Esophagus muscularis mucosa (tissue), 4 donors: ENCODE measurements at regions not wholly inside any gene's neighbourhood (a gene's known extent, or its start where the extent isn't known, plus 50 kb on each side); places are given as distances from the start of the nearest gene placed in this dataset.

Source experiments
- DNase-seq: peaks from one replicate; pipeline ENCODE4 v3.0.0-alpha.2; 2017; ENCODE audit errors: extremely low spot score
- H3K27ac ChIP-seq, 4 donors: fragments of 200-600 bp; sonication (generic); replicated peaks in 1 of 4; 1 replicate in 3 of 4; 2 replicates in 1 of 4; pipeline ENCODE4 v1.5.1; 2016 to 2019; ENCODE audit warnings: mild to moderate bottlenecking in 1 of 4
- H3K27me3 ChIP-seq, 4 donors: fragments of 200-600 bp; sonication (generic); one replicate each; pipeline versions ENCODE4 v1.5.1 to v1.6.0; 2016 to 2019
- H3K36me3 ChIP-seq, 4 donors: fragments of 200-600 bp; sonication (generic); one replicate each; pipeline ENCODE4 v1.5.1; 2016 to 2019
- H3K4me1 ChIP-seq, 4 donors: fragments of 200-600 bp; sonication (generic); one replicate each; pipeline ENCODE4 v1.5.1; 2016 to 2019
- H3K4me3 ChIP-seq, 4 donors: fragments of 200-600 bp; sonication (generic); 1 replicate in 2 of 4; 2 replicates in 2 of 4; pipeline ENCODE4 v1.5.1; 2016 to 2019; ENCODE audit warnings: mild to moderate bottlenecking in 4 of 4, moderate library complexity in 1 of 4
- H3K9me3 ChIP-seq, 4 donors: fragments of 200-600 bp; sonication (generic); 1 replicate in 3 of 4; 2 replicates in 1 of 4; pipeline ENCODE4 v1.5.1; 2016 to 2019
- CTCF ChIP-seq, 3 experiments: fragments of 200-600 bp in 2 of 3; fragments of 450-650 bp in 1 of 3; sonication (generic) in 2 of 3; IDR thresholded peaks; one replicate each; pipeline ENCODE4 v1.5.1; 2017 to 2019; ENCODE audit warnings: antibody characterized with exemption in 3 of 3, mild to moderate bottlenecking in 2 of 3, moderate library complexity in 1 of 3
- EP300 ChIP-seq: sonication (generic); formaldehyde crosslinking; IDR thresholded peaks from one replicate; pipeline ENCODE4 v1.6.1; 2017; ENCODE audit warnings: antibody characterized with exemption
- POLR2A ChIP-seq: fragments of 450-650 bp; IDR thresholded peaks from one replicate; pipeline ENCODE4 v1.6.1; 2017; ENCODE audit warnings: antibody characterized with exemption, moderate library complexity, mild to moderate bottlenecking, low read depth
- POLR2AphosphoS5 ChIP-seq, 2 donors: sonication (generic); formaldehyde crosslinking; IDR thresholded peaks; one replicate each; pipeline ENCODE4 v1.6.1; 2017; ENCODE audit warnings: antibody characterized with exemption in 2 of 2
- WGBS: methylation state at CpG from one replicate; pipeline ENCODE4 v1.1.5; 2018; 5-methylcytosine and 5-hydroxymethylcytosine counted together
- intact Hi-C: fragments of 100-400 bp; cut with DNase I; formaldehyde crosslinking; loops from one replicate; pipeline ENCODE4 v1.15.1; 2023

GRCh38 chr5:124590686-124591085 lies 155.8 kb downstream of the ZNF608 start:
- Histone ChIP-seq H3K9me3 (peaks cover 0 to 6% (median under 1%) of the 10 kb centered on the region in 4 donors), H3K36me3 (no peaks in the 10 kb centered on the region), H3K4me3 (no peak overlapping the region), H3K4me1 (no peaks in the 10 kb centered on the region), H3K27me3 (no peaks in the 10 kb centered on the region), H3K27ac (no peak overlapping the region)
- WGBS: 100% methylated on average over 1 of the region's 1 CpG
- DNase-seq: no peak
- intact Hi-C loops: no loop called here
- TF ChIP-seq CTCF (IDR thresholded peaks at IDR 0.05) (no peak), EP300 (no peak), POLR2AphosphoS5 (IDR thresholded peaks at IDR 0.05) (no peak), POLR2A (no peak)

- no peak for DNase-seq
- Histone ChIP-seq H3K4me3 (no peak overlapping the region), H3K9me3 (peaks cover 0 to 14% (median 9%) of the 10 kb centered on the region in 4 donors), H3K4me1 (no peaks in the 10 kb centered on the region), H3K27me3 (no peaks in the 10 kb centered on the region), H3K27ac (no peak overlapping the region), H3K36me3 (no peaks in the 10 kb centered on the region)
- WGBS: 60% methylated on average over 4 of the region's 4 CpGs
- intact Hi-C loops: no loop called here
- no peak for TF ChIP-seq POLR2AphosphoS5 (IDR thresholded peaks at IDR 0.05)
- TF ChIP-seq POLR2A: no peak
- no peak for TF ChIP-seq EP300
- TF ChIP-seq CTCF (IDR thresholded peaks at IDR 0.05): no peak
Observed at GRCh38 chr5:124587280-124587679, 159.2 kb downstream of the ZNF608 start.

- Histone ChIP-seq H3K27ac (no peak overlapping the region), H3K27me3 (no peaks in the 10 kb centered on the region), H3K9me3 (peaks cover 0 to 14% (median 9%) of the 10 kb centered on the region in 4 donors), H3K36me3 (no peaks in the 10 kb centered on the region), H3K4me3 (no peak overlapping the region), H3K4me1 (peaks cover 0 to 12% (median 0%) of the 10 kb centered on the region in 4 donors)
- no peak for TF ChIP-seq EP300
- TF ChIP-seq POLR2AphosphoS5 (IDR thresholded peaks at IDR 0.05): no peak
- TF ChIP-seq POLR2A: no peak
- intact Hi-C loops: no loop called here
- WGBS: 98% methylated on average over 3 of the region's 4 CpGs
- DNase-seq: no peak
Observed at GRCh38 chr5:124584991-124585715, 161.3 kb downstream of the ZNF608 start.

- Histone ChIP-seq H3K36me3 (no peaks in the 10 kb centered on the region), H3K9me3 (peaks cover 0 to 14% (median 9%) of the 10 kb centered on the region in 4 donors), H3K4me1 (peaks cover 0 to 12% (median 0%) of the 10 kb centered on the region in 4 donors), H3K27me3 (no peaks in the 10 kb centered on the region), H3K27ac (no peak overlapping the region), H3K4me3 (no peak overlapping the region)
- no peak for DNase-seq
- WGBS: 82% methylated on average over 7 of the region's 7 CpGs
- no peak for TF ChIP-seq CTCF (IDR thresholded peaks at IDR 0.05)
- no peak for TF ChIP-seq POLR2A
- TF ChIP-seq POLR2AphosphoS5 (IDR thresholded peaks at IDR 0.05): no peak
- no peak for TF ChIP-seq EP300
- intact Hi-C loops: no loop called here
Observed at GRCh38 chr5:124583469-124584350, 162.7 kb downstream of the ZNF608 start.

- Histone ChIP-seq H3K4me3 (no peak overlapping the region), H3K27me3 (no peaks in the 10 kb centered on the region), H3K36me3 (no peaks in the 10 kb centered on the region), H3K9me3 (peaks cover 0 to 14% (median 9%) of the 10 kb centered on the region in 4 donors), H3K4me1 (peaks cover 0 to 12% (median 0%) of the 10 kb centered on the region in 4 donors), H3K27ac (no peak overlapping the region)
- WGBS: 80% methylated on average over 1 of the region's 1 CpG
- intact Hi-C loops: no loop called here
- DNase-seq: no peak
- no peak for TF ChIP-seq POLR2AphosphoS5 (IDR thresholded peaks at IDR 0.05)
Observed at GRCh38 chr5:124582561-124582840, 163.9 kb downstream of the ZNF608 start.
